Karpas-422 (cell line): ENCODE measurements at regions not wholly inside any gene's neighbourhood (a gene's known extent, or its start where the extent isn't known, plus 50 kb on each side); places are given as distances from the start of the nearest gene placed in this dataset.
A peak's percentile ranks its signal among the peaks of the same experiment; 100 is the strongest.

Experiments used
- DNase-seq: peaks from one replicate; pipeline ENCODE4 v3.0.0-alpha.2; 2015
- H2AFZ ChIP-seq: fragments of 200-600 bp; sonication (generic); 2 replicates; pipeline ENCODE4 v1.6.1; 2014; ENCODE audit warnings: antibody characterized with exemption, low read length, mixed read lengths
- H3K27ac ChIP-seq: fragments of 200-600 bp; sonication (generic); 2 replicates; pipeline ENCODE4 v1.5.1; 2014; ENCODE audit warnings: mild to moderate bottlenecking, low read length, moderate library complexity
- H3K27me3 ChIP-seq: fragments of 200-600 bp; sonication (generic); 2 replicates; pipeline ENCODE4 v1.6.1; 2014; ENCODE audit warnings: low read length, mixed read lengths
- H3K36me3 ChIP-seq: fragments of 200-600 bp; sonication (generic); 2 replicates; pipeline ENCODE4 v1.6.1; 2014; ENCODE audit warnings: low read length, mixed read lengths; ENCODE audit not compliant: insufficient read depth
- H3K4me1 ChIP-seq: fragments of 200-600 bp; sonication (generic); 2 replicates; pipeline ENCODE4 v1.6.1; 2014; ENCODE audit warnings: mild to moderate bottlenecking, low read length, mixed read lengths
- H3K4me2 ChIP-seq: fragments of 200-600 bp; sonication (generic); 2 replicates; pipeline ENCODE4 v1.6.1; 2014; ENCODE audit warnings: low read length, low read depth, mild to moderate bottlenecking; ENCODE audit not compliant: poor library complexity, severe bottlenecking
- H3K4me3 ChIP-seq: fragments of 200-600 bp; sonication (generic); 2 replicates; pipeline ENCODE4 v1.5.1; 2014; ENCODE audit warnings: mild to moderate bottlenecking, antibody characterized with exemption, low read length, mixed read lengths
- H3K79me2 ChIP-seq: fragments of 200-600 bp; sonication (generic); 2 replicates; pipeline ENCODE4 v1.6.1; 2014; ENCODE audit warnings: mild to moderate bottlenecking, low read length, mixed read lengths
- H3K9ac ChIP-seq: fragments of 200-600 bp; sonication (generic); 2 replicates; pipeline ENCODE4 v1.6.0; 2014; ENCODE audit warnings: low read length
- H3K9me2 ChIP-seq: fragments of 200-600 bp; sonication (generic), shearing (Covaris generic); replicated peaks from 2 replicates; pipeline ENCODE4 v1.6.0; 2014; ENCODE audit warnings: mild to moderate bottlenecking, low read length, moderate library complexity; ENCODE audit not compliant: insufficient read depth
- H3K9me3 ChIP-seq: fragments of 300-700, 200-600 bp; sonication (generic); 2 replicates; pipeline ENCODE4 v1.6.1; 2014; ENCODE audit warnings: low read length, mixed read lengths
- H4K20me1 ChIP-seq: fragments of 200-600 bp; sonication (generic); 2 replicates; pipeline ENCODE4 v1.6.1; 2014; ENCODE audit warnings: mild to moderate bottlenecking, antibody characterized with exemption, low read length, low read depth; ENCODE audit not compliant: insufficient read depth

DNA sequence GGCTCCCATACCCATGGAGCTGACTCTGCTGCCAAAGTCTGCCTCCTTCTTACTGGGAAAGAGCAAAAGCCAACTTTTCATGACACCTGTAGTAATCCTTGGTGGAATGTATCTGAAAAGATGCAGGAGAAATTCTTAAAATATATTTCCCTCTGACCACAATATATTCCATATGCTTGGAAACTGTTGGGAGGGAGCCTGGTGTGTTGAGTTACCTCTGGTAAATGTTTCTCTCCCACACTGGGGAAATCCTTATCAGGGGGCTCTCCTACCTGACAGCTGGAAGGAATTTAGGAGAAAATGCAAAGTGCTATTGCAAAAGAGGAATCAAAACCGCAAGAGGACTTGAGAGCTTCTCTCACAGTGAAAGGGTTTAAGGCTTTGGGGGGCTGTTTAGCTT, 139.4 kb downstream of the TBX5 start:
- no peaks in the 10 kb centered on the region for H3K9me3 ChIP-seq
- H3K9ac ChIP-seq = no peak overlapping the region
- H3K79me2 ChIP-seq = no peaks in the 10 kb centered on the region
- H3K36me3 ChIP-seq = no peaks in the 10 kb centered on the region
- no peak overlapping the region for H3K4me2 ChIP-seq
- no peaks in the 10 kb centered on the region for H3K27me3 ChIP-seq
- H4K20me1 ChIP-seq = no peaks in the 10 kb centered on the region
- DNase-seq = no peak
- H2AFZ ChIP-seq = no peak overlapping the region
- H3K4me3 ChIP-seq = no peak overlapping the region
- no peaks in the 10 kb centered on the region for H3K4me1 ChIP-seq
- H3K9me2 ChIP-seq = no peaks in the 10 kb centered on the region
- no peak overlapping the region for H3K27ac ChIP-seq

DNA sequence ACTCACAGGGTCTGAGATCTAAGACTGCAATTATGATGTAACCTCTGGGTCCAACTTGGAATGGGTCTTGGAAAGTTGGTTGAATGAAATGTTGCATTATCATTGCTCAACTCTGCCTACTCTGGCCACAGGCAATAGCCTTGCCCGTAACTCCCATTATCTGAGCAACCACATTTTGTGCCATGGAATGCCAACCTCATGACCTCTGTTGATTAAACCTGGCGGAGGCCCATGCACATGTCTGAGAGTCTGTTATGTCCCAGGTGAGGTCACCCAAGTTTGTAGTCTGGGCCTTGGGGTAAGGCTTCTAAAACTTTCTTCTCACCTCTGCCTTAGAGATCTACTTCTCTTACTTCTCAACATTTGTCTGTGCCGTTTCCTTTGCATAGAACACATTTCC, 140.9 kb downstream of the TBX5 start:
- Histone ChIP-seq H3K9me3 (no peaks in the 10 kb centered on the region), H3K36me3 (no peaks in the 10 kb centered on the region), H3K4me2 (no peak overlapping the region), H3K9ac (no peak overlapping the region), H3K27ac (no peak overlapping the region), H3K27me3 (no peaks in the 10 kb centered on the region), H3K4me1 (no peaks in the 10 kb centered on the region), H3K4me3 (no peak overlapping the region), H2AFZ (no peak overlapping the region), H3K9me2 (no peaks in the 10 kb centered on the region), H3K79me2 (no peaks in the 10 kb centered on the region), H4K20me1 (no peaks in the 10 kb centered on the region)
- DNase-seq = no peak

DNA sequence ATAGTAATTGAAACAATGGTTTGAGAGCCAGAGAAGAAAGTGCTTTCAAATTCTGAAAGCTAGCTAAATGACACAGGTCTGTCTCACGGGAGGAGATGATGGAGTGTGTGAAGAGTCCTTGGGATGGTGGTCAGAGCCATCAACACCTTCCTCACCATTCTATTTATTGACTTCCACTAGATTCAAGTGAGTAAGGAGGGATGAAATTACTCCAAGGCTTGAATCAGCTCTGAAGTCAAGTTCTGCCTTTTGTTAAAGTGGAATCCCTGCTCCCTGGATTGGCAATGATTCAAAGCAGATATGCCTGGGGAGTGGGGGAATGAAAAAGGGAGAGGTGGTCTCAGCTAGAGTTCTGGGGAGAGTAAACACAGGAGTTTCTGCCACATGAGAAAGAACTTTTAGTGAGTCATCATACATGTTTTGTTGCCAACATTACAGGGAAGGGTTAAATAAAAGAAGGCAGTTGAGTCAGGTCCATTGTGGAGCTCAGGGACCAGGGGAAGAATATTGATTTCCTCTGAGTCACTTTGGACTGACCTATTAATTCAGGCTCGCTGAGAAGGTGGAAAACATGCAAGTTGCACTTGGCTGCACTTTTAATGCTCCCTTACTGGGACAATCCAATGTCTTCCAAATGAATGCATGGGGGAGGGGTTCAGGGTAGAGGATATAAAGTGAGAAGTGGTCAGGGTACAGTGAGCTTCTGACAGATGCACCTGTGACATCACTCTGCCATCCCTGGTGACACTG, 142.7 kb downstream of the TBX5 start:
- no peak overlapping the region for H3K9ac ChIP-seq
- H3K27ac ChIP-seq = no peak overlapping the region
- no peaks in the 10 kb centered on the region for H3K36me3 ChIP-seq
- H3K9me3 ChIP-seq = no peaks in the 10 kb centered on the region
- H3K79me2 ChIP-seq = no peaks in the 10 kb centered on the region
- H3K4me3 ChIP-seq = no peak overlapping the region
- no peaks in the 10 kb centered on the region for H4K20me1 ChIP-seq
- no peaks in the 10 kb centered on the region for H3K4me1 ChIP-seq
- H2AFZ ChIP-seq = no peak overlapping the region
- no peak overlapping the region for H3K4me2 ChIP-seq
- H3K9me2 ChIP-seq = no peaks in the 10 kb centered on the region
- DNase-seq = no peak
- H3K27me3 ChIP-seq = no peaks in the 10 kb centered on the region

DNA sequence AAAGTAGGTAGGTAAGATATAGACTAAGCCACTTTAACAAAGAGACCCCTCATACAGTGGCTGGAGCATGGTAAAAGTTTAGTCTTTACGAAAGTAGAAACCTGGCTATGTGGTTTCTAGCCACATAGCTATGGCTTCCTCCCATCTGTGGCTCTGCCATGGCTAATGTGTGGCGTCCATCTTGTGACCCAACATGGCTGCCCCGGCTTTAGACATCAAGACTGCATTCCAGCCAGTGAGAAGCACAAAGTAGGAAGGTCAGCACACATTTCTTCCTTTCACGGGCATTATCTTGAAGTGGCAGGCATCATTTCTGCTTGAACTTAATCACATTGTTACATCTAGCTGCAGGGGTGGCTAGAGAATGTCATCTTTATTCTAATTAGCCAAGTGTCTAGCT, 148.3 kb downstream of the TBX5 start:
- Histone ChIP-seq H3K36me3 (no peaks in the 10 kb centered on the region), H3K27ac (no peak overlapping the region), H4K20me1 (no peaks in the 10 kb centered on the region), H3K27me3 (no peaks in the 10 kb centered on the region), H3K4me2 (no peak overlapping the region), H3K9ac (no peak overlapping the region), H3K4me1 (no peaks in the 10 kb centered on the region), H3K9me2 (no peaks in the 10 kb centered on the region), H2AFZ (no peak overlapping the region), H3K79me2 (no peaks in the 10 kb centered on the region), H3K9me3 (peaks cover 4% of the 10 kb centered on the region; the same call in 1 of the 2 replicates), H3K4me3 (no peak overlapping the region)
- DNase-seq = no peak

DNA sequence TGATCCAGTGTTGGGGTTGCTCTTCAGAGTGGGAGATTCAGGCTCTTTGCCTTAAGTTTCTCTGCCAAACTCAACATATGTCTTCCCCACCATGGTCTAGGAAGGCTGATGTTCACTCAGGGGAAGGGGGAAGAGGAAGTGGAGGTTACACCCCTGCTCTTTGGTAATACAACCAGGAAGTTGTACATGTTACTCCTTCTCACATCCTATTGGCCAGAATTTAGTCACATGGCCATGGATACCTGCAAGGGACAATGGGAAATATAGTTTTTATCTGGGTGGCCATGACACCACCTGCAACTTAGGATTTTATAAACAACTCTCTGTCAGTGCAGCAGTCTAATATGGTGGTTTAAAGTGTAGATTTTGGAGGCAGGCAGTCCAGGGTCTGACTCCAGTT, 150.9 kb downstream of the TBX5 start:
- H3K4me2 ChIP-seq = no peak overlapping the region
- peaks cover 4% of the 10 kb centered on the region; the same call in 1 of the 2 replicates for H3K9me3 ChIP-seq
- no peak overlapping the region for H3K27ac ChIP-seq
- H3K9me2 ChIP-seq = no peaks in the 10 kb centered on the region
- no peaks in the 10 kb centered on the region for H3K79me2 ChIP-seq
- no peaks in the 10 kb centered on the region for H3K27me3 ChIP-seq
- no peak overlapping the region for H3K4me3 ChIP-seq
- H3K4me1 ChIP-seq = no peaks in the 10 kb centered on the region
- no peak overlapping the region for H2AFZ ChIP-seq
- peak; percentile 49 for DNase-seq
- H3K36me3 ChIP-seq = no peaks in the 10 kb centered on the region
- no peak overlapping the region for H3K9ac ChIP-seq
- H4K20me1 ChIP-seq = no peaks in the 10 kb centered on the region

DNA sequence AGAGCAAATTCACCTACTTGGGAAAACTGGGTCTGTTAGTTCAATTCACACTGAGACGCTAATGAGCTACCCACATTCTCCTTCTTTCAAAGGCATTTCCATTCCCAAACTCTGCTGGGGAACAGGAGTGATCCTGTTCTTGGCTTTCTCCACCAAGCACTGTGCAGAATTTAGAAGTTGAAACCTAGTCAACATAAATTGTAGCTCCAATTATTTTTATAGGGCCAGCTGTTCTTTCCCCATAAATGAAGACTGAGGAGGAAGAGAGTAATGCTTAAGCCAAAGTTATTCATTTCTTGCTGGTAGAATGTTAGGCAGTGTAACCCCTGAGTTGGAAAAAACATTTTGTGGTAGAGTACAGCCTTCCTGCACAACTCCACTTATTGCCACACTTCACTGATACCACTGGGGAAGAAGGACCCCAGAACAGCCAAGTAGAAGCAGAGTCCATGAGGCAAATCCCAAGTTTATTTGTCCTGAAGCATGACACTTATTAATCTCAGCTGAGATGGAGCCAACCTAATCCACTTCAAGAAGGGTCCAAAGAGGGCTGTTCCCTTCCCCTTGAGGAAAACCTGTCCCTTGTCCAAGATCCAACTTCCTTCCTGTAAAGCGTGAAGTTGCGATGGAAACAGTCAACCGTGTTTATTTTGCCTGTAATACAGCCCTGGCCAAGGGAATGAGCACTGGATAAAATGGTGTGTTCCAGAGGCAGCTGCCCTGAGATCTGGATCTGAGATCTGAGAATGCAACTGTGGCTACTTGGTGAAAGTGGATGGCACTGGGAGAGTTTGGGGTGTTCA, 151.8 kb downstream of the TBX5 start:
- H3K9me2 ChIP-seq = no peaks in the 10 kb centered on the region
- no peak overlapping the region for H3K4me3 ChIP-seq
- no peak for DNase-seq
- no peak overlapping the region for H3K9ac ChIP-seq
- H2AFZ ChIP-seq = no peak overlapping the region
- peaks cover 4% of the 10 kb centered on the region; the same call in 1 of the 2 replicates for H3K9me3 ChIP-seq
- H3K27ac ChIP-seq = no peak overlapping the region
- no peaks in the 10 kb centered on the region for H3K36me3 ChIP-seq
- H3K4me2 ChIP-seq = no peak overlapping the region
- H3K79me2 ChIP-seq = no peaks in the 10 kb centered on the region
- no peaks in the 10 kb centered on the region for H3K27me3 ChIP-seq
- no peaks in the 10 kb centered on the region for H3K4me1 ChIP-seq
- no peaks in the 10 kb centered on the region for H4K20me1 ChIP-seq

DNA sequence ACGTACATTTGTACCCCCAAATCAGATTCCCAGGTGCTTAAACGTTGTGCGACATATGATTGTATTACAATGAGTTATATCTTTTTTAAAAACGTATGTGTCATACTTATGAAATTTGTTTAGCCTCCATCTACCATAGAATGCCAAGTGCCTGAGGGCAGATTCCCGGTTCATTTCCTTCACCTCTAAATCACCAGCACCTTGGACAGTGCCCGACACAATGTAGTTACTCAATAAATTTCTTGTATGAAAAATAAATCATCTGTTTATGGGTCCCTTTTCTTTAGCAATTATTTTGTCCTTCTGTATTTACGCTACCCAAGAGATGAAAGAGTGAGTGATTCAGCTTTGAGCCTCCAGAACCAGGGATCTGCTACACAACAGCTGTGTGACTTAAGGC, 157.4 kb downstream of the TBX5 start:
- no peak overlapping the region for H3K27ac ChIP-seq
- DNase-seq = no peak
- no peak overlapping the region for H2AFZ ChIP-seq
- no peaks in the 10 kb centered on the region for H3K9me3 ChIP-seq
- H4K20me1 ChIP-seq = no peaks in the 10 kb centered on the region
- no peak overlapping the region for H3K4me2 ChIP-seq
- no peaks in the 10 kb centered on the region for H3K36me3 ChIP-seq
- no peaks in the 10 kb centered on the region for H3K9me2 ChIP-seq
- H3K4me3 ChIP-seq = no peak overlapping the region
- no peaks in the 10 kb centered on the region for H3K27me3 ChIP-seq
- no peaks in the 10 kb centered on the region for H3K79me2 ChIP-seq
- no peaks in the 10 kb centered on the region for H3K4me1 ChIP-seq
- H3K9ac ChIP-seq = no peak overlapping the region

DNA sequence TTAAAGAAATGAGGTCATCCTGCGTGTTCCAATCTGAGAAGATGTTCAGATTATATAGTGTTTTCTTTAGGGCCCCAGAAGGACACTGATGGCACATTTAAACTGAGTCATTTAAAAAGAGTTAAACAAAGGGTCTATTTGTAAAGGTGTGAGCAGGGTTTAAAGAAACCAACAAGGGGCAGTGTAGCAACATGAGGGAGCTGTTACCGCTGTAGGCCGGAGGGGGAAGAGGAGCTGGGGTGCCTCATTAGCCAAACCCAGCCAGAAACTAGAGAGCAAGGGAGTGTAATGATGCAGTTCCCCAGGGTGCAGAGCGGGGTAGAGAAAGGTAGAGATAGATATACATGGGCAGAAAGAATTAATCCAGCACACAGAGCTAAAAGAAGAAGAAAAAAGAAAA, 160.4 kb downstream of the TBX5 start:
- H3K27me3 ChIP-seq = no peaks in the 10 kb centered on the region
- no peaks in the 10 kb centered on the region for H3K36me3 ChIP-seq
- H3K4me2 ChIP-seq = no peak overlapping the region
- H3K9me3 ChIP-seq = peaks cover 10% of the 10 kb centered on the region
- H3K4me3 ChIP-seq = no peak overlapping the region
- H4K20me1 ChIP-seq = no peaks in the 10 kb centered on the region
- H2AFZ ChIP-seq = no peak overlapping the region
- H3K79me2 ChIP-seq = no peaks in the 10 kb centered on the region
- no peaks in the 10 kb centered on the region for H3K4me1 ChIP-seq
- no peak overlapping the region for H3K9ac ChIP-seq
- DNase-seq = peak; percentile 45
- H3K27ac ChIP-seq = no peak overlapping the region
- no peaks in the 10 kb centered on the region for H3K9me2 ChIP-seq
